Mucosa of gallbladder (tissue), 1 donor: ENCODE measurements at regions not wholly inside any gene's neighbourhood (a gene's known extent, or its start where the extent isn't known, plus 50 kb on each side); places are given as distances from the start of the nearest gene placed in this dataset.
A peak's percentile ranks its signal among the peaks of the same experiment; 100 is the strongest.

Experiments
- DNase-seq: peaks from one replicate; pipeline ENCODE4 v3.0.0-alpha.2; 2020; ENCODE audit warnings: low spot score
- donor health status: DM: no; HTN: no; CAD: no.

- no peak for DNase-seq
Observed at GRCh38 chr12:23174917-23175316, 549.9 kb downstream of the ETNK1 start.

- no peak for DNase-seq
Observed at GRCh38 chr12:23185346-23185745, 560.4 kb downstream of the ETNK1 start.

GRCh38 chr12:23186950-23187349 is 562.0 kb downstream of the ETNK1 start:
- no peak for DNase-seq

GRCh38 chr12:23193552-23193951 is 568.6 kb downstream of the ETNK1 start:
- DNase-seq: no peak

- no peak for DNase-seq
Observed at GRCh38 chr12:23197266-23197665, 572.3 kb downstream of the ETNK1 start.

GRCh38 chr12:23202728-23203127 is 577.8 kb downstream of the ETNK1 start:
- no peak for DNase-seq

- peak; percentile 34 for DNase-seq
Observed at GRCh38 chr12:23204933-23205778, 580.2 kb downstream of the ETNK1 start.

GRCh38 chr12:23209793-23210192 is 584.8 kb downstream of the ETNK1 start:
- DNase-seq: no peak

- no peak for DNase-seq
Observed at GRCh38 chr12:23210573-23210972, 585.6 kb downstream of the ETNK1 start.

GRCh38 chr12:23211384-23212320 is 586.7 kb downstream of the ETNK1 start:
- DNase-seq: no peak

GRCh38 chr12:23217158-23217557 is 592.2 kb downstream of the ETNK1 start:
- DNase-seq: no peak

- DNase-seq: no peak
Observed at GRCh38 chr12:23217667-23218066, 592.7 kb downstream of the ETNK1 start.

- no peak for DNase-seq
Observed at GRCh38 chr12:23221066-23221465, 596.1 kb downstream of the ETNK1 start.

- no peak for DNase-seq
Observed at GRCh38 chr12:23221926-23222325, 597.0 kb downstream of the ETNK1 start.

GRCh38 chr12:23222801-23223200 is 597.8 kb downstream of the ETNK1 start:
- DNase-seq: no peak

GRCh38 chr12:23228101-23228500 is 603.1 kb downstream of the ETNK1 start:
- DNase-seq: no peak

- DNase-seq: no peak
Observed at GRCh38 chr12:23230899-23231298, 605.9 kb downstream of the ETNK1 start.

GRCh38 chr12:23236066-23236780 is 611.3 kb downstream of the ETNK1 start:
- no peak for DNase-seq

GRCh38 chr12:23236811-23237210 is 611.8 kb downstream of the ETNK1 start:
- no peak for DNase-seq

- DNase-seq: no peak
Observed at GRCh38 chr12:23238190-23238589, 613.2 kb downstream of the ETNK1 start.

- DNase-seq: no peak
Observed at GRCh38 chr12:23238957-23239356, 614.0 kb downstream of the ETNK1 start.

- DNase-seq: no peak
Observed at GRCh38 chr12:23245186-23245585, 620.2 kb downstream of the ETNK1 start.
